ENCODE measurements at regions not wholly inside any gene's neighbourhood (a gene's known extent, or its start where the extent isn't known, plus 50 kb on each side); places are given as distances from the start of the nearest gene placed in this dataset.
A peak's percentile ranks its signal among the peaks of the same experiment; 100 is the strongest.

- TF ChIP-seq JUND (IDR thresholded peaks at IDR 0.05; ENCODE audit: low read depth), result no peak
- in situ Hi-C loops (cut with HindIII; ENCODE audit: low pct_unique_long_range_greater_than_20kb, low sequenced_read_pairs), result no loop called here
- DNase-seq (ENCODE audit: low read depth in 1 of 2, low spot score in 1 of 2), result no peak
These were observed 61.0 kb upstream of the FGF3 start for GRCh38 chr11:69880041-69880825.

- DNase-seq (ENCODE audit: low read depth in 1 of 2, low spot score in 1 of 2), result no peak
- in situ Hi-C loops (cut with HindIII; ENCODE audit: low pct_unique_long_range_greater_than_20kb, low sequenced_read_pairs), result no loop called here
These were observed 61.7 kb upstream of the FGF3 start for GRCh38 chr11:69880826-69881445.

GRCh38 chr11:69881467-69882269 lies 62.5 kb upstream of the FGF3 start:
- DNase-seq (ENCODE audit: low read depth in 1 of 2, low spot score in 1 of 2), result no peak
- no peak for TF ChIP-seq JUND (IDR thresholded peaks at IDR 0.05; ENCODE audit: low read depth)
- in situ Hi-C loops (cut with HindIII; ENCODE audit: low pct_unique_long_range_greater_than_20kb, low sequenced_read_pairs), result no loop called here

More at GRCh38 chr11:69880826-69881445, 61.7 kb upstream of the FGF3 start:
- TF ChIP-seq JUND (IDR thresholded peaks at IDR 0.05; ENCODE audit: low read depth), result no peak

GRCh38 chr11:69882270-69882608 lies 63.0 kb upstream of the FGF3 start:
- DNase-seq (ENCODE audit: low read depth in 1 of 2, low spot score in 1 of 2), result no peak
- in situ Hi-C loops (cut with HindIII; ENCODE audit: low pct_unique_long_range_greater_than_20kb, low sequenced_read_pairs), result no loop called here
- no peak for TF ChIP-seq JUND (IDR thresholded peaks at IDR 0.05; ENCODE audit: low read depth)

- in situ Hi-C loops (cut with HindIII; ENCODE audit: low pct_unique_long_range_greater_than_20kb, low sequenced_read_pairs), result no loop called here
- DNase-seq (ENCODE audit: low read depth in 1 of 2, low spot score in 1 of 2), result no peak
- no peak for TF ChIP-seq JUND (IDR thresholded peaks at IDR 0.05; ENCODE audit: low read depth)
These were observed 64.4 kb upstream of the FGF3 start for GRCh38 chr11:69883292-69884255.

- no peak for TF ChIP-seq JUND (IDR thresholded peaks at IDR 0.05; ENCODE audit: low read depth)
- DNase-seq (ENCODE audit: low read depth in 1 of 2, low spot score in 1 of 2), result no peak
- in situ Hi-C loops (cut with HindIII; ENCODE audit: low pct_unique_long_range_greater_than_20kb, low sequenced_read_pairs), result no loop called here
These were observed 65.1 kb upstream of the FGF3 start for GRCh38 chr11:69884286-69884685.

- DNase-seq (ENCODE audit: low read depth in 1 of 2, low spot score in 1 of 2), result no peak
- TF ChIP-seq JUND (IDR thresholded peaks at IDR 0.05; ENCODE audit: low read depth), result no peak
- in situ Hi-C loops (cut with HindIII; ENCODE audit: low pct_unique_long_range_greater_than_20kb, low sequenced_read_pairs), result no loop called here
These were observed 65.5 kb upstream of the FGF3 start for GRCh38 chr11:69884751-69885150.

- in situ Hi-C loops (cut with HindIII; ENCODE audit: low pct_unique_long_range_greater_than_20kb, low sequenced_read_pairs), result no loop called here
- no peak for TF ChIP-seq JUND (IDR thresholded peaks at IDR 0.05; ENCODE audit: low read depth)
- DNase-seq (ENCODE audit: low read depth in 1 of 2, low spot score in 1 of 2), result no peak
These were observed 68.1 kb upstream of the FGF3 start for GRCh38 chr11:69887330-69887729.

GRCh38 chr11:69887841-69888427 lies 68.7 kb upstream of the FGF3 start:
- DNase-seq (ENCODE audit: low read depth in 1 of 2, low spot score in 1 of 2), result no peak
- TF ChIP-seq JUND (IDR thresholded peaks at IDR 0.05; ENCODE audit: low read depth), result no peak
- in situ Hi-C loops (cut with HindIII; ENCODE audit: low pct_unique_long_range_greater_than_20kb, low sequenced_read_pairs), result no loop called here

- no peak for TF ChIP-seq JUND (IDR thresholded peaks at IDR 0.05; ENCODE audit: low read depth)
- peak; percentile 86 to 93 for DNase-seq (ENCODE audit: low read depth in 1 of 2, low spot score in 1 of 2)
- in situ Hi-C loops (cut with HindIII; ENCODE audit: low pct_unique_long_range_greater_than_20kb, low sequenced_read_pairs), result no loop called here
These were observed 69.4 kb upstream of the FGF3 start for GRCh38 chr11:69888483-69889181.

All from T47D (cell line).